H9 (cell line): ENCODE measurements at regions not wholly inside any gene's neighbourhood (a gene's known extent, or its start where the extent isn't known, plus 50 kb on each side); places are given as distances from the start of the nearest gene placed in this dataset.

ENCODE experiments used
- DNase-seq: peaks from one replicate; pipeline ENCODE4 v3.0.0-alpha.2; 2017
- H2AFZ ChIP-seq: one replicate; pipeline ENCODE4 v1.6.1; 2013; ENCODE audit warnings: mild to moderate bottlenecking, low read length, control low read depth, moderate library complexity
- H2AK5ac ChIP-seq: 2 replicates; pipeline ENCODE4 v1.6.1; 2013; ENCODE audit warnings: low read length, control low read depth, mixed read lengths; ENCODE audit not compliant: insufficient read length
- H2BK120ac ChIP-seq: one replicate; pipeline ENCODE4 v1.6.1; 2013; ENCODE audit warnings: low read depth, mild to moderate bottlenecking, low read length, control low read depth, inconsistent platforms; ENCODE audit not compliant: poor library complexity, severe bottlenecking
- H2BK12ac ChIP-seq: 2 replicates; pipeline ENCODE4 v1.6.1; 2013; ENCODE audit warnings: low read length, control low read depth, mixed read lengths, low read depth; ENCODE audit not compliant: insufficient read length
- H2BK15ac ChIP-seq: 2 replicates; pipeline ENCODE4 v1.6.1; 2013; ENCODE audit warnings: low read depth, low read length, control low read depth
- H2BK20ac ChIP-seq: one replicate; pipeline ENCODE4 v1.6.1; 2013; ENCODE audit warnings: low read depth, mild to moderate bottlenecking, low read length, control low read depth, inconsistent platforms; ENCODE audit not compliant: poor library complexity, severe bottlenecking
- H2BK5ac ChIP-seq: 2 replicates; pipeline ENCODE4 v1.6.1; 2013; ENCODE audit warnings: low read length, control low read depth, mixed read lengths; ENCODE audit not compliant: insufficient read length
- H3K14ac ChIP-seq: 2 replicates; pipeline ENCODE4 v1.6.1; 2013; ENCODE audit warnings: low read length, control low read depth; ENCODE audit not compliant: insufficient read depth
- H3K18ac ChIP-seq: 2 replicates; pipeline ENCODE4 v1.6.1; 2013; ENCODE audit warnings: low read depth, mild to moderate bottlenecking, mixed read lengths, low read length, control low read depth; ENCODE audit not compliant: insufficient read length
- H3K23ac ChIP-seq: 2 replicates; pipeline ENCODE4 v1.6.1; 2013; ENCODE audit warnings: low read length, control low read depth, mixed read lengths, low read depth; ENCODE audit not compliant: insufficient read length
- H3K23me2 ChIP-seq: 2 replicates; pipeline ENCODE4 v1.6.1; 2013; ENCODE audit warnings: low read depth, mild to moderate bottlenecking, mixed read lengths, low read length, control low read depth; ENCODE audit not compliant: insufficient read length, poor library complexity, severe bottlenecking
- H3K27ac ChIP-seq: 2 replicates; pipeline ENCODE4 v1.5.1; 2013; ENCODE audit warnings: low read length, control low read depth, mixed read lengths, low read depth; ENCODE audit not compliant: insufficient read length
- H3K27me3 ChIP-seq: 2 replicates; pipeline ENCODE4 v1.6.1; 2013; ENCODE audit warnings: low read length, control low read depth, inconsistent platforms; ENCODE audit not compliant: insufficient read depth
- H3K4ac ChIP-seq: 2 replicates; pipeline ENCODE4 v1.6.1; 2013; ENCODE audit warnings: low read depth, mild to moderate bottlenecking, control low read depth, inconsistent platforms, low read length, moderate library complexity
- H3K4me1 ChIP-seq: 2 replicates; pipeline ENCODE4 v1.6.1; 2013; ENCODE audit warnings: low read length, control low read depth, inconsistent platforms; ENCODE audit not compliant: insufficient read depth
- H3K4me2 ChIP-seq: 2 replicates; pipeline ENCODE4 v1.6.1; 2013; ENCODE audit warnings: low read length, control low read depth, mixed read lengths; ENCODE audit not compliant: insufficient read length, insufficient read depth
- H3K56ac ChIP-seq: 2 replicates; pipeline ENCODE4 v1.6.1; 2013; ENCODE audit warnings: low read depth, mild to moderate bottlenecking, mixed read lengths, low read length, control low read depth; ENCODE audit not compliant: insufficient read length
- H3K79me1 ChIP-seq: 2 replicates; pipeline ENCODE4 v1.6.1; 2013; ENCODE audit warnings: low read depth, mild to moderate bottlenecking, moderate library complexity, low read length, control low read depth, inconsistent platforms; ENCODE audit not compliant: insufficient read depth, poor library complexity, severe bottlenecking
- H3K79me2 ChIP-seq: 2 replicates; pipeline ENCODE4 v1.6.1; 2013; ENCODE audit warnings: low read length, control low read depth, inconsistent platforms; ENCODE audit not compliant: insufficient read depth
- H3K9ac ChIP-seq: 2 replicates; pipeline ENCODE4 v1.6.1; 2013; ENCODE audit warnings: low read length, control low read depth, mixed read lengths; ENCODE audit not compliant: insufficient read length; ENCODE audit errors: extremely low read depth
- H3K9me3 ChIP-seq: one replicate; pipeline ENCODE4 v1.6.1; 2013; ENCODE audit warnings: low read depth, low read length, inconsistent platforms; ENCODE audit not compliant: control insufficient read depth
- H3T11ph ChIP-seq: one replicate; pipeline ENCODE4 v1.6.1; 2013; ENCODE audit warnings: mild to moderate bottlenecking, low read length, control low read depth, inconsistent platforms
- H4K20me1 ChIP-seq: one replicate; pipeline ENCODE4 v1.6.1; 2013; ENCODE audit not compliant: control insufficient read depth, insufficient read length, insufficient read depth
- H4K5ac ChIP-seq: 2 replicates; pipeline ENCODE4 v1.6.1; 2013; ENCODE audit warnings: low read depth, mild to moderate bottlenecking, mixed read lengths, low read length, control low read depth; ENCODE audit not compliant: insufficient read length
- H4K8ac ChIP-seq: replicated peaks from 2 replicates; pipeline ENCODE4 v1.6.1; 2013; ENCODE audit warnings: low read length, control low read depth, mixed read lengths, low read depth; ENCODE audit not compliant: insufficient read length
- H4K91ac ChIP-seq: 2 replicates; pipeline ENCODE4 v1.6.1; 2013; ENCODE audit warnings: low read depth, mild to moderate bottlenecking, moderate library complexity, mixed read lengths, low read length, control low read depth; ENCODE audit not compliant: insufficient read length
- H3K27ac Mint-ChIP-seq, 3 experiments: 2 replicates in 2 of 3; 3 replicates in 1 of 3; pipeline ENCODE4 v1.8.0; 2020 to 2021; ENCODE audit warnings: mixed read lengths in 3 of 3, mild to moderate bottlenecking in 1 of 3, moderate library complexity in 1 of 3
- H3K27me3 Mint-ChIP-seq: 2 replicates; pipeline ENCODE4 v1.8.0; 2021; ENCODE audit warnings: low read depth, mild to moderate bottlenecking, moderate library complexity, mixed read lengths
- H3K36me3 Mint-ChIP-seq, 3 experiments: 2 replicates in 2 of 3; 3 replicates in 1 of 3; pipeline ENCODE4 v1.8.0; 2020 to 2021; ENCODE audit warnings: low read depth in 3 of 3, mixed read lengths in 3 of 3; ENCODE audit not compliant: insufficient read depth in 1 of 3
- H3K4me1 Mint-ChIP-seq, 2 experiments: 2 replicates each; pipeline ENCODE4 v1.8.0; 2020; ENCODE audit warnings: mixed read lengths in 2 of 2
- H3K4me3 Mint-ChIP-seq, 2 experiments: 2 replicates in 1 of 2; 3 replicates in 1 of 2; pipeline ENCODE4 v1.8.0; 2020 to 2021; ENCODE audit warnings: mild to moderate bottlenecking in 2 of 2, mixed read lengths in 2 of 2, moderate library complexity in 1 of 2
- H3K9me3 Mint-ChIP-seq, 2 experiments: 2 replicates in 1 of 2; 3 replicates in 1 of 2; pipeline ENCODE4 v1.8.0; 2020; ENCODE audit warnings: mild to moderate bottlenecking in 2 of 2, mixed read lengths in 2 of 2, moderate library complexity in 1 of 2
- CTCF ChIP-seq: fragments of 200-600 bp; sonication (generic); conservative IDR thresholded peaks from 3 replicates; pipeline ENCODE4 v1.8.0; 2021; ENCODE audit warnings: antibody characterized with exemption, mild to moderate bottlenecking

- H3K56ac ChIP-seq: no peak overlapping the region
- Mint-ChIP-seq H3K27ac (no peak overlapping the region), H3K27me3 (no peaks in the 10 kb centered on the region; the same call in 1 of the 2 replicates), H3K4me1 (no peaks in the 10 kb centered on the region), H3K9me3 (no peaks in the 10 kb centered on the region), H3K4me3 (no peak overlapping the region), H3K36me3 (no peaks in the 10 kb centered on the region)
- no peaks in the 10 kb centered on the region for H3K4me1 ChIP-seq
- H2BK5ac ChIP-seq: no peak overlapping the region
- H4K20me1 ChIP-seq: no peaks in the 10 kb centered on the region
- no peak overlapping the region for H2BK120ac ChIP-seq
- no peak overlapping the region for H3K23ac ChIP-seq
- no peaks in the 10 kb centered on the region for H3K23me2 ChIP-seq
- H2BK20ac ChIP-seq: no peak overlapping the region
- no peak overlapping the region for H2AK5ac ChIP-seq
- no peak overlapping the region for H2BK15ac ChIP-seq
- H3K27ac ChIP-seq: no peak overlapping the region
- no peak overlapping the region for H3K9ac ChIP-seq
- no peak overlapping the region for H4K8ac ChIP-seq
- no peaks in the 10 kb centered on the region for H3K9me3 ChIP-seq
- no peak for DNase-seq
- H2BK12ac ChIP-seq: no peak overlapping the region
- H3K14ac ChIP-seq: no peak overlapping the region
- H3K79me1 ChIP-seq: no peaks in the 10 kb centered on the region
- no peak overlapping the region for H2AFZ ChIP-seq
- TF ChIP-seq CTCF: no peak
- no peak overlapping the region for H3K18ac ChIP-seq
- no peak overlapping the region for H3K4ac ChIP-seq
- no peak overlapping the region for H4K91ac ChIP-seq
- H3K27me3 ChIP-seq: no peaks in the 10 kb centered on the region
- no peak overlapping the region for H3K4me2 ChIP-seq
- H3T11ph ChIP-seq: no peak overlapping the region
- no peaks in the 10 kb centered on the region for H3K79me2 ChIP-seq
- no peak overlapping the region for H4K5ac ChIP-seq
Observed at GRCh38 chr4:93888768-93889167, 60.2 kb downstream of the ATOH1 start.
